Activated naive CD4-positive, alpha-beta T cell (primary cell): ENCODE measurements at regions not wholly inside any gene's neighbourhood (a gene's known extent, or its start where the extent isn't known, plus 50 kb on each side); places are given as distances from the start of the nearest gene placed in this dataset.
"Not testable (repeated sequence)": the region's sequence is repeated elsewhere in the genome, so short reads cannot be mapped to it uniquely, and the experiment has no call there.

ENCODE experiments used
- DNase-seq, 4 experiments: peaks; one replicate each; lab custom pipeline; 2025; lab: John Stamatoyannopoulos, UW

DNA sequence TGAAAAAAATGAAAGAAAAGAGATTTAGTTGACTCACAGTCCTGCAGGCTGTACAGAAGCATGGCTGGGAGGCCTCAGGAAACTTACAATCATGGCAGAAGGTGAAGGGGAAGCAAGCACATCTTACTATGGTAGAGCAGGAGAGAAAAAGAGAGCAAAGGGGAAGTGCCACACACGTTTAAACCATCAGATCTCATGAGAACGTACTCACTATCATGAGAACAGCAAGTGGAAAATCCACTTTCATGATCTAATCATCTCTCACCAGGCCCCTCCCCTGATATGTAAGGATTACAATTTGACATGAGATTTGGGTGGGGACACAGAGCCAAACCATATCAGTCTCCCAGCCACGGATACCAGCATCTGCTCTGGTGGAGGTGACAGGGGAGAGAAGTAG is 50.8 kb upstream of the CPOX start:
- no peak for DNase-seq

DNA sequence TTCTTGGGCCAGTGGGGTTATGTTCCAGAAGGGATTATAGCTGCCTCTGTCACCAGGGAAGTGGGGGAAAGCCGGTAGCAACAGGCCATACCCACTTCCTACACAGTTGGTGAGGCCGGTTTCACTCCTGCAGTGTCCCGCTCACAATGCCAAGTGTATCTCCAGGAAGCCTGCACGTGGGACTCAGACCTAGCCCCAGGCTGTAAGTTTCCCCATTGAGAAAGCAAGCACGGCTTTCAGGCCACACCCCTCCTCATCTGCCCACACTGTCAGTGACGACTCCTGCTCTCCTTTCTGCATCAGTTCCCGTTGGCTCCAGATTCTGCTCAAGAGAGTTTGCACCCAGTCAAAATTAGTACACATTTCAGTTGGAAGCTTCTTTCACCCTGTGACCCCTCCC is 51.6 kb upstream of the CPOX start:
- no peak for DNase-seq

DNA sequence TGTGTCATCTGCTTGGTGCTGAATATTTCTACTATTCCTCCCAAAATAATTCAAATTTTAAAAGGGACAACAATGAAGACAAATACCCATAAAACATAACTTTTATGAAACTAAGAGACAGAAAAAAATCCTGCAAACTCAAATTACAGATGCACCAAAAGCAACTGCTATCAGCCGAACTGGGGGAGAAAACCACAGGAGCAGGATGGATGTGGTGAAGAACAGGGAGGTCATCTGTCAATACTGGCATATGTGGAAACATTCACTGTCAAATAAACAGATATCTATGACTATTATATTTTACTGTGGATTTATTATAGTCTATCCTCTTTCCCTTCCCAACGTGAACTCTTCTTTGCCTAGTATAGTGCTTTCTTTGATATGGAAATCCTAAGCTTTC is 53.3 kb upstream of the CPOX start:
- DNase-seq, result no peak

DNA sequence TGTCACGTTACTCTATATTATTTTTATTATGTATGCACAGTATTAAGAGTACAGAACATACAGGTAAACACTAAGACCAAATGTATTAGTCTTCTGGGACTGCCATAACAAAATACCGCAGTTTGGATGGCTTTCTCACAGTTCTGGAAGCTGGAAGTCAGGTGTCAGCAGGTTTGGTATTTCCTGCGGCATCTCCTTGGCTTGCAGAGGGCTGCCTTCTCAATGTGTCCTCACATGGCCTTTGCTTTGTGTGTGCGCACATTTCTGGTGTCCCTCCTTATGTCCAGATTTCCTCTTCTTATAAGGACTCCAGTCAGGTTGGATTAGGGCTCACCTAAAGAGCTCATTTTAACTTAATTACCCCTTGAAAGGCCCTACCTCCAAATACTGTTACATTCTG is 53.8 kb upstream of the CPOX start:
- no peak for DNase-seq

DNA sequence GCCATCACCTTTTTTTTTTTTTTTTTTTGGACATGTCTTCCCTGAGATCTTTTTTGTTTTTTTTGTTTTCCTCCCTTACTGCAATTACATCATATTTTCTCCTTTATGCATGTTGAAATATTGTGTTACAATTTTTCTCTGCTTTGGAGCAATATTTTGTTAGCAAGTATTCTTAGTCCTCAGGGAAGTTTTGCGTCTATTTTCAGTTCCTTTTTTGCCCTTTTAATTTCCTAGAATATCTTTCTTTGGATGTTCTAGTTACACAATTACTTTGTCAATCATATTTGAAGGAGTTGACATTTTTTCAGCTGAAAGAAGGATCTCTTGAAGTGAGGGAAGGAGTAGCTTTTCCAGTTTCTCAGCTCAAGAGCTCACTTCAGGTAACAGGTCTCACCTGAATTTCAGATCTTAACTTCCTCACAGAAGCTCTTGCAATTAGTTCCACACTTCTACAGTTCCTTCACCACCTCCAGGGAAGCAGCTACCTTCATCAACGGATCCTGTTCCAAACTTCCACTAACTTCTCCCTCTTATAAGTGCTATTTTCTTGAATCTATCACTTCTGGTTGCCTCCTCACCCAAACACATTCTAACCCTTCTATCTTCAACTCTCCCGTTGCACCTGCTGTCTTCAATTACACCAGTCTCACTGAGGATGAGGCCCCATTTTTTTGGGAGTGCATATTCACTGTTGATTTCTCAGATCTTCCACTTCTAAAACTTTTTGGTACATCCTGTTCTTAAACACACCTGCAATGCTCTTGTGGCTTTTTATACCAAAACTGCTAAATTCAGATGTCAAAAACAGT is 57.8 kb upstream of the CPOX start:
- no peak for DNase-seq

DNA sequence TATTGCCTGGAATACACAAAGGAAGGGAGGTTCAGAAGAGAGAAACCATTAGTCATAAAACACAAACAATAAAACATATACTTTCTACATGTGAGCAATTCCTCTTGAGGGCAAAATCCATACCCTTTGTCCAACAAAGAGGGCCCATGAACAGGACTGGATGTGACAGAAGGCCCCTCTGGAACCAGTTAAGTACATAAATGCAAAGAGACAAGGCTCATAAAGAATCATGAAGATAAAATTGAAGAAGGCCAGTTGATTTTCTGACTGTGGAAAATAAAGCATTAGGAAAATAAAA is 58.3 kb upstream of the CPOX start:
- no peak for DNase-seq

DNA sequence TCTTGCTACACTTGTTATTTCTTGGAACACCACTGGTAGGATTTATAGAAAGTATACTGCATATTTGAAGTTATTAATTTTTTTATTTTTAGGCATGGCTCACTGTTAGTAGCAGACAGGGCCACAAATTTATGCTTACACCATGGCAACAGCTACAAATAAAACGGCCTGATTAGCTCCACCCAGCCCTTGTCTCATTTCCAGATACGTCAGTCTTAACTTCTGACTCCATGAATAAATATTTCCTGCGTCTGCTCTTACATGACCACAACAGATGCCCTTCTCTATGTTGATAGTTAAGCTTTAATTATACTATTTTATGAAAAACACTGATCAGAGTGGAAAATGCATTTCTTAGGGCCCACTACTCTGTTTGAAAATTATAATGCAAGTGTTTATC is 62.3 kb upstream of the CPOX start:
- DNase-seq, result no peak

DNA sequence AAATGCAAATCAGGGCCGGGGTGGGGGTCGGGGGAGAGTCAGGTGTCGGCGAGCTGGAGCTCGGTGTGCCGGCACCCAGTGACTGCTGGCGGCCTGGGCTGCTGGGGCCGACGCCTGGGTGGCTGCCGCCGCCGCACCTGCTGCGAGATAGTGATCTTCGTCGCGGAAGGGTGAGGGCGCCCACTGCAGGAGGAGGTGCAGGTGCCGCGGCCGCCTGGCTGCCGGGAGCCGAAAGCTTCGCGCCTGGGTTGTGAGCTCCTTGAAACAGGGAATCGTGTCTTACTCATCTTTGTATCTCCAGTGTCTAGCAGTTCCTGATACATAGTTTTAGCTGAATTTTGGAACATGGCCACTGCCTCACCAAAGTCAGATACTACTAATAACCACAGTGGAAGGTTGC is 64.0 kb upstream of the CPOX start:
- peak in 1 of 4 experiments; percentile 7 for DNase-seq

DNA sequence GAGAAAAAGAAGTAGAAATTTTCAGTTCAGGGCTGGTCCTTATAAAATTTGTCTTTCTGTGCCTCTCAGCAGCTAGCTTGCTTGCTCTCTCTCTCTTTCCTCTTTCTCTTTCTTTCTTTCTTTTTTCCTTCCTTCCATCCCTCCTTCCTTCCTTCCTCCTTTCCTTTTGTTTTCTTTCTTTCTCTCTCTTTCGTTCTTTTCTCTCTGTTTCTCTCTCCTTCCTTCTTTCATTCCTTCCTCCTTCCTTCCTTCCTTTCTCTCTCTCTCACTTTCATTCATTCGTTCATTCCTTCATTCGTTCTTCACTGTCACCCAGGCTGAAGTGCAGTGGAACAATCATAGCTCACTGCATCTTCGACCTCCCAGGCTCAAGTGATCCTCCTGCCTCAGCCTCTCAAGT is 69.3 kb upstream of the CPOX start:
- DNase-seq, result no peak

DNA sequence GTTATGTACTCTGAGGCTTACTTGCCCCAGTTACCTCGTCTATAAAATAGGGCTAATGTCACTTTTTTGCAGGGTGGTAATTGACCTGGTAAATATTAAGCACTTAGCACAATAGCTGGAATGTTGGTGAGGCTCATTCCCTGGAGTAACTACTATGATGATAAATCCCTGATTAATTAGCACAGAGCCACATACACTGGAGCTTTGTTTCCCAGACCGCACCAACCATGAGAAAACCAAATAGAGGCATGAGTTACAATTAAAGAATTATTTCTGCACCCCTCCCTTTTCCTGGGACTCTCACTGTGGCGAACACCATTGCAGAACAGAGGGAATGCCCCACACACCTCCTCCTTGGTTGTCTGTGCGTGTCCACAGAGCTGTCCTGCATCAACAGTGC is 76.6 kb upstream of the CPOX start:
- DNase-seq, result no peak

DNA sequence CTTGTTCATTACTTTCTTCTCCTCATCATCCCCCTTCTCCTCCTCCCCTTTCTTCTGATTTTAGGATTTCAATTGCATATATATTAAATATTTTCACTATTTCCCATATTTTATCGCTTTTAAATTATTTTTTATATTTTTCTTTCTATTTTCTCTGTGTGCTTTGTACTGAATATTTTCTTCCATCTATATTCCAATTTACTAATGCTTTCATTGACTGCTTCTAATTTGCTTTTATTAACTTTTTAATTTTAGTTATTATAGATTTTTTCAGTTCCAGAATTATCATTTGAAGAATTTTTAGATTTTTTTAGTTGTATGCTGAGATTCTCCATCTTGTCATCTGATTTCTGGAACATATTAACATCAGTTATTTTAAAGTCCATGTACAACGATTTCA is 83.2 kb upstream of the ST3GAL6 start:
- no peak for DNase-seq

DNA sequence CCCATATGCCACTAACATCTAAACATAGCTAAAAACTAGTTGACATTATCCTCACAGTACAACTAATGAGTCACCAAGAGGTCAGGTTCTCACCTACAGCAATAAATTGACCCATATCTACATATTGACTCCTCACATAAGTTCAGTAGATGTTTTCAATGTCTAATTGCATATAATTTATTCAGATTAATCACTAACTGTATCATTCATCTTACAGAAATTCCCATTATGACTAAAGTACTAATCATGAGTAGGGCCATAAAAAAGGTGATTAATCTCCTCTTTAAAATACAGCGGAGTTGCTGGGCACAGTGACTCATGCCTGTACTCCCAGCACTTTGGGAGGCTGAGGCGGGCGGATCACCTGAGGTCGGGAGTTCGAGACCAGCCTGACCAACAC is 82.4 kb upstream of the ST3GAL6 start:
- no peak for DNase-seq

DNA sequence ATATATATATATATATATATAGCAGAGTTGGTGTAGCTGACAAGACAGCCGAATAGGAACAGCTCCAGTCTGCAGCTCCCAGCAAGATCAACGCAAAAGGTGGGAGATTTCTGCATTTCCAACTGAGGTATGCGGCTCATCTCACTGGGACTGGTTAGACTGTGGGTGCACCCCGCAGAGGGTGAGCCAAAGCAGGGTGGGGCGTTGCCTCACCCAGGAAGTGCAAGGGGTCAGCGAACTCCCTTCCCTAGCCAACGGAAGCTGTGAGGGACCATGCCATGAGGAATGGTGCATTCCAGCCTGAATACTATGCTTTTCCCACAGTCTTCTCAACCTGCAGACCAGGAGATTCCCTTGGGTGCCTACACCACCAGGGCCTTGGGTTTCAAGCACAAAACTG is 81.7 kb upstream of the ST3GAL6 start:
- DNase-seq, result no peak

DNA sequence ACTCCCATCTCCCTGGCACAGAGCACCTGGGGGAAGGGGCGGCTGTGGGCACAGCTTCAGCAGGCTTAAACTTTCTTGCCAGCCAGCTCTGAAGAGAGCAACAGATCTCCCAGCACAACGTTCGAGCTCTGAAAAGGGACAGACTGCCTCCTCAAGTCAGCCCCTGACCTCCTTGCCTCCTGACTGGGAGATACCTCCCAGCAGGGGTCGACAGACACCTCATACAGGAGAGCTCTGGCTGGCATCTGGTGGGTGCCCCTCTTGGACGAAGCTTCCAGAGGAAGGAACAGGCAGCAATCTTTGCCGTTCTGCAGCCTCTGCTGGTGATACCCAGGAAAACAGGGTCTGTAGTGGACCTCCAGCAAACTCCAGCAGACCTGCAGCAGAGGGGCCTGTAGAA is 80.7 kb upstream of the ST3GAL6 start:
- DNase-seq, result not testable (repeated sequence)

DNA sequence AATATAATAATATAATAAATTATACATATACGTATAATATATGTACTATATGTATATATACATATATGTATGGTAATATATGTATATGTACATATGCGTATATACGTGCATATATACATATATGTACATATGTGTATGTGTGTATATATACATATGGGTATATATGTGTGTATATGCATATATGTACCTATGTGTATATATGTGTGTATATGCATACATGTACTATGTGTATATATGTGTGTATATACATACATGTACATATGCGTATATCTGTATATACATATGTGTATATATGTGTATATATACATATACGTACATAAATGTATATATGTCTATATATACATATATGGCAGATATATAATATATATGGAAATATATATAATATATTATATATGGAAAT is 74.8 kb upstream of the ST3GAL6 start:
- DNase-seq, result no peak

DNA sequence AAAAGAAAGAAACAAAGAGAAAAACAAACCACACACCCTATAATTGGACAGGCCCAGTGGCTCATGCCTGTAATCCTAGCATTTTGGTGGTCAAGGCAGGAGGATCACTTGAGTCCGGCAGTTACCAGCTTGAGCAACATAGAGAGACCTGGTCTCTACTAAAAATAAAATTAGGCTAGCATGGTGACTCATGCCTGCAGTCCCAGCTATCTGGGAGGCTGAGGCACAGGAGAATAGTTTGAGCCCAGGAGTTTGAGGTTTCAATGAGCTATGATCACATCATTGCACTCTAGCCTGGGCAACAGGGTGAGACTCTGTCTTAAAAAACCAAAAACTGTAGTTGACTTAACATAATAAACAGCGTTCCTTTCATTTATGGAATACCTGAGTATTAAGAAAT is 72.3 kb upstream of the ST3GAL6 start:
- no peak for DNase-seq

DNA sequence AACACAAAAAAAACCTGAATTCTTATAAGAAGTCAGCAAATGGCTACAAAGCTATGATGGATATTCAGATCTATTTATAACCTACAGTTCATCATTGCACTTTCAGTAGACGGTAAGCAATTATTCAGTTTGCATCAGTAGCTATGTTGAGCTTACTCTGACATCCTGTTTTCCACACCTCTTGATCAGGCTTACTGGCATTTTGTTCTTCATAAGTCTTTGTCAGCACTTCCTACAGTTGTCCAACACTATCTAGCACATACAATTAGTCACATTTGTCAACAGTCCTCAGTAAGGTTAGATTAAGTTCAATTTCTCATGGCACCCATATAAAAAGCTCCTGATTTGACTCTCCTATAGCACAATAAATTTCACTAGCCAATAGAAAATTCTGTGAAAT is 71.2 kb upstream of the ST3GAL6 start:
- DNase-seq, result no peak

DNA sequence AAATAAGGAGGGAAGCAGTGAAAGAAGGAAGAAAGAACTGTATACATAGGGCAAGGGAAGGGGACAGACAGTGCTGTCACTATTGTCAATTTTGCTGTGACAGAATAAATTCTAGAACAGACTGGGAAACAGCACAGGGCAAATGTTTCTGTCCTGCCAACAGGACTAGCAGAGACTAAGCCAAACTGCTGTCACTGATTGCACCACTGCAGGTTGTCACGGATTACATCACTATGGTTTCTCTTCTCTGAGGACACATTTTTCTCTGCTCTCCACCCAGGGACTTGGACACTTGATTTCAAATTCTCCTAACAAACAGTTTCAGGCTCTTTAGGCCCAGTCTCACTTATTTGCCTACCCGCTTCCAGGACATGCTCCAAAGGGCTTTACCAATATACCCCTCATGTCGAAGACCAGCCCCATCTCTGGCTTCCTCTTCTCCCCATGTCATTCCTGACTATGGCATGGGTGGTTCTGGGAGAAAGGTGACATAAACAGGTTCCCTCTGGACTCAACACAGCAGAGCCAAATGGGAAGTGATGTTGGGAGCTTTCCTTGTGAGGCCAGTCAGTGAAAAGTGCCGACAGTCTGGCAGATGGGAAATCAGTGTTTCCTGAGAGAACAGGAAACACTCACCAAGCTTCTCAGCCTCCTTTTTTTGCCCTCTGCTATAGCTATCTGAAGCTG is 70.2 kb upstream of the ST3GAL6 start:
- DNase-seq, result no peak

DNA sequence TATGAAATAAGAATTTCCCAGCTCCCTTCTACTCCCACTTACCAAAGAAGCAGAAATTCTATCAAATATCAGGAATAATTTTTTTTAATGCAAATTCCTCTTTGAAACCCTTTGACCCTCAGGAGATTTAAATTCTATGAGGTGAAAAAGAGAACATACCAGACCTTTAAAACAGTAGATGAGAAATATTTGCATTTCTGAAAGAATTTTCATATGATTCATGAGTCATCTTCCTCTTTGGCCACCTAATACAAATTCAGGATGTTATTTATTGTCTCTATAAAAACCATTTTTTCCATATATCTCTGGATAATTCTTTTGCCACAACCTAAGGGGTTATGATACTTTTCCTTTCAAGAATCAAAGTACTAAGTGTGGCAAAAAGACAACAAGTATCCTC is 67.3 kb upstream of the ST3GAL6 start:
- no peak for DNase-seq

DNA sequence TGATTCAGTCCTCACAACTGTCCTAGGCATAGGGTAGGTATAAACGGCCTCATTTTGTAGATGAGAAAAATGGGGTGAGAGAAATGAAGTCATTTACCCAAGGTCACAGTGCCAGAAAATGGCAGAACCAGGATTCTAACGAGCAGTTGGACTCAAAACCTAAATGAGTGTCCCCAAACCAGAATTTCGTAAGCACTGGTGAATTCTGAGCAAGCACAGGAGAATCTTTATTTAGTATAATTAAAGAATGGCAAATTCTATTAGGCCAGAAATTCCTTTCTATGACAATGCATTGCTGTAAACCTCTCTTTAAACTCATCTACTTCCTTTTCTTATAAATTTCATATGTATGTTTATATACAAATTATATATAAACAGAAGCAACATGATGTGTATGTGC is 66.8 kb upstream of the ST3GAL6 start:
- not testable (repeated sequence) for DNase-seq

DNA sequence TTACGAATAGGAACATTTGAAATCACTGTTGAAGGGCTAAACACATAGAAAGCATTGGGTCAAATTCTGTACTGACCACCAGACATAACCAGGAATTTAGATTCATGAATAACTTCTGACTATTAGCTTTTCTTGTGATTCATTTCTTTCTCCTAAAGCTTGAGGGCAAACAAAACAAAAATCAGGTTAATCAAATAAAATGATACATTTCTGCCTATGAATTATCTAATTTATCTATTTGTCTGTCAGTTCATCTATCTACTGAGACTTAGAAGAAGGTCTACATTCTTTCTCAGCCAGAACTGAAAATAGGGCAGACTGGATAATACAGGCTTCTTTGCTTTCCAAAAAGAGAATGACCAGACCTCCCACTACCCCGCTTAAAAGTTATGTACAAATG is 65.9 kb upstream of the ST3GAL6 start:
- DNase-seq, result no peak

DNA sequence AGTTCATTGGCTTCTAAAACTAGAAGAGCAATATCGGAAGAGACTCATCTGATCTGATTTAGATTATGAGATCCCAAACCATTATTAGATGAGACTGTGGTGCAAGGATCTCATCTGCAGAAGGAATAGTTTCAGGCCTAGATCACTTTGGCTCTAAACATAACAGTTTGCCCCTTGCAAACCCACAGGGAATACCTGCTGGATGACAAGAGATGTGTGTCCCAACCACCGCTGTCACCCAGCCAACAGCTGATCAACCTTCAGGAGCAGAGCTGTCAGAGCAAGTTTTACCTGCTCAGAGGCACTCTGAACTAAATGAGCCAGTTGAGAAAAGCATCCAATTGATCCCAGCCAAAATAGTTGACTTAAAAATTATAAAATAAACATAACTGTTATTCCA is 64.0 kb upstream of the ST3GAL6 start:
- no peak for DNase-seq

DNA sequence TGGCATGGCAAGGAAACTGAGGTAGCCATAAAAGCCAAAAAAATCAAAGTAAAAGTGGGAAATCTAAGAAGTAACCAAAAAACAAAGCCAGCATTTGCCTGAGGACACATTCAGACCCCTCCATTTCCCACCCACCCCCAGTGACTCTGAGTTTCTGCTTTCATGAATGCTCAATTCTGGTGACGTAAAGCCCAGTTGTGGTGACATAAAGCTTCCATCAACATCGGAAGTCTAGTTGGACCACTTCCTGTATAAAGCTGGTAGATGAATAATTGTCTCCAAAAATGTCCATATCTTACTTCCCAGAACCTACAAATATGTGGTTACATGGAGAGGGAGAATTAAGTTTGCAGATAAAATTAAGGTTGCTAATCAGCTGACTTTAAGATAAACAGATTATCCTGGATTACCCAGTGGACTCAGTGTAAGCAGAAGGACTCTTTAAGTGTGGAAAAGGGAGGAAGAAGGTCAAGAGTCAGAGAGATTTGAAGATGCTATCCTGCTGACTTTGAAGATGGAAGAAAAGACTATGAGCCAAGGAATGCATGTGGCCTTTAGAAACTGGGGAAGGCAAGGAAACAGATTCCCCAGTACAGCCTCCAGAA is 62.0 kb upstream of the ST3GAL6 start:
- DNase-seq, result no peak

DNA sequence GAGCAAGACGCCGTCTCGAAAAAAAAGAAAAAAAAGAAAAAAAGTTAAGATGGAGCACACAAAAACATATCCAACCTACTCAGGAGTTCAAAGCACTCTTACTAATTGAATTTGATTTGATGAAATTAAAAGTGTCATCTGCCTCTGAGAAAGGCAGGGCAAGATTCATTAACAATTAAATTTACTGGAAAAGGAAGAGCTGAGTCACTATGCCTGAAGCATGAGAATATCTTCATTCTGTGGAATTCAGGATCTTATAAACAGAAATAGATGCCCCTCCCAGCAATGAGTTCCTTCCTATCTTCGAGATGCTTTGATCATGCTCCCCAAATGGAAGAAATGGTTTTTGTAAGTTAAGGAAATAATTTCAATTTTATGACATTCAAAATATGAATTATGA is 61.0 kb upstream of the ST3GAL6 start:
- no peak for DNase-seq
